GM18870 (cell line): ENCODE measurements at regions not wholly inside any gene's neighbourhood (a gene's known extent, or its start where the extent isn't known, plus 50 kb on each side); places are given as distances from the start of the nearest gene placed in this dataset.

Source experiments
- ATAC-seq: cut with Tn5 transposase; IDR thresholded peaks from one replicate; pipeline ENCODE4 v1.9.1; 2021; ENCODE audit warnings: moderate library complexity; ENCODE audit not compliant: unreplicated experiment

DNA sequence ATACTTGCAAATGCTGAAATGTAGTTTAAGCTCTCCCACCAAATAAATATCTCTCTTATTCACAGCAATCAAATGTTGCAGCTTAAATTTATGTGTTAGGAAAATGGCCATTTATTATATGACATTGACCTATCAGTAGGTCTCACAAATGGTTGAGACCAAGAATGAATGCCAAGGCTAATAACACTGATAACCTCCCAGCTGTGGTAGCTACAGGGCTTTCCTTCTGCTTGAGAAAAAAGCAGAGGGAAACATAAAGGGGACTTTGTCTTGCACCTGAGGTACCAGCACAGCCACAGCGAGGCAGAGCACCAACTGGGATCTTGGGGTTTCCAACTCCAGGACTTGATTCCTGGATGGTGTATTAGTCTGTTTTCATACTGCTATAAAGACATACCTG is 73.1 kb upstream of the TTC14 start:
- ATAC-seq = no peak

DNA sequence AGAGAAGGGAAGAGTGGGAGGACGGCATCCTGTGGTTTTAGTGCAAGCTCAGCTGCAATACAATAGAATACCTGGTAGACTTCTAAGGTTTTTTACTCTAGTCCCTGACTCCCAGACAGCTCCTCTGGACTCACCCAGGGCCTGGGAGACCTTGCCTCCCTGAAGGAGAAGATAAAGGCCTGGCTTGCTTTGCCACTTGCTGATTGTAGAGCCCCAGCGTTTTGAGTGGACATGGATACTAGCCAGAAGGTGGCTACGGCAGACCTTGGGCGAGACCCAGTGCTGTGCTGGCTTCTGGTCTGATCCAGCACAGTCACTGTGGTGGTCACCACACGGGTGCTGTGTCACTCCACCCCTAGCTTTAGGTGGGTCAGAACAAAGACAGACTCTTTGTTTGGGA is 72.2 kb upstream of the TTC14 start:
- no peak for ATAC-seq

- ATAC-seq = no peak
Measured at GRCh38 chr3:180530276-180530675, 71.7 kb upstream of the TTC14 start.

DNA sequence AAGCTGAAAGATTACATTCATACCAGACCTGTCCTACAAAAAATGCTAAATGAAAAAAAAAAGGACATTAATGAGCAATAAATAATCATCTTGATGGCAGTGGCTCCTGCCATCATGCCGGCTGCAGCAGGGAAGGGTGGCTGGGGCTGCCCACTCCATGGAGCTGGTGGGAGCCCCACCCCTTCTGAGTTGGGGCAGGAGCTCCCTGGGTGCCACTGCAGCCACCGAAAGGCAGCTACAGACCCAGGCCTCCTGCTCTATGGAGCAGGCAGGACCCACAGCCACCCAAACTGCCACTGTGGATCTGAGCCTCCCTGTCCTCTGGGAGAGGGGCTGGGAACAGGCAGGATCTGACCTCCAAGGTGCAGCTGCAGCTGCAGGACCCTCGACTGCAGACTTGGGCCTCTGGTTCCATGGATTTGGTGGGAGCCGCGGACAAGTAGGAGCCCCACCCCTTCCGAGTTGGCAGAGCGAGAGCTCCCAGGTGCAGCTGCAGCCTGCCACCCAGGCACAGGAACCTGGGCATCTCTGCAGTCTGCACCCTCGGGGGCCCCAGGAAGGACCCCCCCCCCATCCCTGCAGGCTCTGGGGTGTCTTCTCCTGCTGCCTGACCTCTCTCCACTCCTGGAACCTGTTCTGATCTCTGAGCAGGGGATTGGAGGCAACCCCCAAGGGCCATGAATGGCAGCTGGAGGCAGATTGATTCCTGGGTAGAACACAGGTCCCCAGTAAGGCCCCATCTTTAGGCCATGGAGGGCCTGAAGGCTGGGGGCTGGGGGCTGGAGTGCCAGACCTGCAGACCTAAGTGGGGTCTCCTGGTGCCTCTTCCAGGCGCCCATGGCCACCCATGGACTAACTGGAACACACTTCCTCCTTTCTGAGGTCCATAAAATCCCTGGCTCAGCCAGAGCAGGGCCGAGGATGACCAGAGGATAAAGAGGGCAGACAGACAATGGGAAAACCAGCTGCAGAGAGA is 70.4 kb upstream of the TTC14 start:
- no peak for ATAC-seq

GRCh38 chr3:180534828-180535227 is 67.1 kb upstream of the TTC14 start:
- ATAC-seq = no peak

GRCh38 chr3:180538493-180538892 is 63.5 kb upstream of the TTC14 start:
- no peak for ATAC-seq

- ATAC-seq = no peak
Measured at GRCh38 chr3:180543877-180544276, 58.1 kb upstream of the TTC14 start.

DNA sequence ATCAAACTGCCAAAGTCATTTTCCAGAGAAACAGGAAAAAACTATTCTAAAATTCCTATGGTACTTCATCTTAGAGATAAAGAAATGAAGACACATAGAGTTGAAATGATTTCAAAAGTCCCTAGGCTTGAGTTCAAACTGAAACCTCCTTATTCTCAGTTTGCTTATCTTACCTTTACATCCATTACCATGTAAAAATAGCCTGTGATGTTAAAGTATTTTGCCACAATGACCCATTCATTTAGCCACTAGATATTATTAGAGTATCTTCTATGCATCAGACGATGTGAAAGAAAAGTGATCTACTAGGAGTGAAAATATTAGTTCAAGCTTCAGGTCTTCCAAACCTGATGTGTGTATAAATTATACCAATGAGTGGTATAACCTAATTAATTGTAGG is 55.1 kb upstream of the TTC14 start:
- no peak for ATAC-seq

GRCh38 chr3:180548050-180548449 is 53.9 kb upstream of the TTC14 start:
- no peak for ATAC-seq
